Fibroblast of lung (primary cell): ENCODE measurements at regions not wholly inside any gene's neighbourhood (a gene's known extent, or its start where the extent isn't known, plus 50 kb on each side); places are given as distances from the start of the nearest gene placed in this dataset.

Source experiments
- EZH2 ChIP-seq: IDR thresholded peaks from 2 replicates; pipeline ENCODE4 v1.5.1; 2012; ENCODE audit warnings: low read length, control low read depth, mild to moderate bottlenecking; ENCODE audit errors: missing control alignments
- TF ChIP-seq, protein P1 (sequence below), 2 donors: IDR thresholded peaks in 1 of 2; conservative IDR thresholded peaks in 1 of 2; 1 replicate in 1 of 2; 2 replicates in 1 of 2; pipeline ENCODE4 v1.5.1; 2011 to 2012; ENCODE audit warnings: low read length in 2 of 2, control low read depth in 1 of 2, inconsistent platforms in 1 of 2, low read depth in 1 of 2, mild to moderate bottlenecking in 1 of 2

DNA sequence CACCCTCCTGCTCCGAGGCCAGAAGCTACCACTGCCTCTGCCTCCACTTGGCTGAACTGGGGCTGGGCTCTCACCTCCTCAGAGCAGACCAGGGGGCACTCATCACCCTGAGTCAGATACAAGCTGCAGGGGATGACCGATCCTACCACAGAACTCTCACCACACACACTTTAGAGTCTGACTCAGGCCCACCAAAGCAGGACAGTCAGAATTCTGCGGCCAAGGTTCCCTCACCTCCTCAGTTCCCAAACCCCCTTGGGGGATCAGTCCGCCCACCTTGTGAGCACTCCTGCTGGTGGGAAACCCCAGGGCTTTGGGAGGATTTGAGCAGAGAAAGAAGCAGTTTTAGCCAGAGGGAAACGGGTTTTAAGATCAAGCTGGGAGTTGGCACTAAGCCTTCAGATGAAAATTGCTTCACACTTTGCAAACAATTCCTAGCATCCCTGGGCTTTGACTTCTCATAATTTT lies 587.8 kb upstream of the JAG1 start:
- TF ChIP-seq, protein P1, sequence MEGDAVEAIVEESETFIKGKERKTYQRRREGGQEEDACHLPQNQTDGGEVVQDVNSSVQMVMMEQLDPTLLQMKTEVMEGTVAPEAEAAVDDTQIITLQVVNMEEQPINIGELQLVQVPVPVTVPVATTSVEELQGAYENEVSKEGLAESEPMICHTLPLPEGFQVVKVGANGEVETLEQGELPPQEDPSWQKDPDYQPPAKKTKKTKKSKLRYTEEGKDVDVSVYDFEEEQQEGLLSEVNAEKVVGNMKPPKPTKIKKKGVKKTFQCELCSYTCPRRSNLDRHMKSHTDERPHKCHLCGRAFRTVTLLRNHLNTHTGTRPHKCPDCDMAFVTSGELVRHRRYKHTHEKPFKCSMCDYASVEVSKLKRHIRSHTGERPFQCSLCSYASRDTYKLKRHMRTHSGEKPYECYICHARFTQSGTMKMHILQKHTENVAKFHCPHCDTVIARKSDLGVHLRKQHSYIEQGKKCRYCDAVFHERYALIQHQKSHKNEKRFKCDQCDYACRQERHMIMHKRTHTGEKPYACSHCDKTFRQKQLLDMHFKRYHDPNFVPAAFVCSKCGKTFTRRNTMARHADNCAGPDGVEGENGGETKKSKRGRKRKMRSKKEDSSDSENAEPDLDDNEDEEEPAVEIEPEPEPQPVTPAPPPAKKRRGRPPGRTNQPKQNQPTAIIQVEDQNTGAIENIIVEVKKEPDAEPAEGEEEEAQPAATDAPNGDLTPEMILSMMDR (conservative IDR thresholded peaks at IDR 0.05 in 1 of 2, IDR thresholded peaks at IDR 0.05 in 1 of 2; ENCODE audit: low read depth in 1 of 2, low read length in 2 of 2): no peak
- TF ChIP-seq EZH2: no peak
